Duodenal mucosa (tissue), 2 donors: ENCODE measurements at regions not wholly inside any gene's neighbourhood (a gene's known extent, or its start where the extent isn't known, plus 50 kb on each side); places are given as distances from the start of the nearest gene placed in this dataset.
"Not testable (repeated sequence)": the region's sequence is repeated elsewhere in the genome, so short reads cannot be mapped to it uniquely, and the experiment has no call there.

Experiments
- H3K27ac ChIP-seq: one replicate; pipeline ENCODE4 v1.7.0; 2013; ENCODE audit warnings: low read depth, low read length
- H3K27me3 ChIP-seq, 2 donors: one replicate each; pipeline ENCODE4 v1.7.0; 2013; ENCODE audit warnings: low read length in 2 of 2, control low read depth in 1 of 2; ENCODE audit not compliant: insufficient read depth in 2 of 2, control insufficient read depth in 1 of 2
- H3K36me3 ChIP-seq, 2 donors: one replicate each; pipeline ENCODE4 v1.7.0; 2013; ENCODE audit warnings: low read length in 2 of 2, control low read depth in 1 of 2; ENCODE audit not compliant: insufficient read depth in 2 of 2, control insufficient read depth in 1 of 2
- H3K4me1 ChIP-seq, 2 donors: one replicate each; pipeline ENCODE4 v1.7.0; 2013; ENCODE audit warnings: low read length in 2 of 2, control low read depth in 1 of 2; ENCODE audit not compliant: insufficient read depth in 2 of 2, control insufficient read depth in 1 of 2
- H3K4me3 ChIP-seq, 2 donors: one replicate each; pipeline ENCODE4 v1.7.0; 2013; ENCODE audit warnings: low read length in 2 of 2, low read depth in 1 of 2
- H3K9ac ChIP-seq, 2 donors: one replicate each; pipeline ENCODE4 v1.7.0; 2013; ENCODE audit warnings: low read length in 2 of 2, low read depth in 1 of 2
- H3K9me3 ChIP-seq, 2 donors: one replicate each; pipeline ENCODE4 v1.7.0; 2013; ENCODE audit warnings: low read length in 2 of 2, control low read depth in 1 of 2; ENCODE audit not compliant: control insufficient read depth in 1 of 2

DNA sequence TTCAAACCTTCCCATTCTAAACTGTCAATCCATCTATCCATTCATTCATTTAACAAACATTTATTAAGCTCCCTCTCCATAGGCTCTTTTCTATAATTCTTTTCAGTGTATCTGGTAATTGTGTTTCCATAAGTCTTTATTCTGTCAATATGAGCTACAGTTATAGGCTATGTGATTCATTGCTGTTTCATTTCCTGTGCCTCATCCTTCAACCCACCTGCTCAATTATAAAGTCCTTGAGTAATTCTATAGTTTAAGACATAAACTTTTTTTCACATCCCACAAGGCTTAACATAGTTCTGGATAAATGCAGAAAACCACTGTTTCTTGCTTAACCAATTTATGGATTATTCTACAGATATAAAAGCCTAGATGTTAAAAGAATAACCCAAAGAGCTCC is 84.2 kb upstream of the PIK3C3 start:
- no peaks in the 10 kb centered on the region for H3K4me1 ChIP-seq
- H3K9me3 ChIP-seq, result no peaks in the 10 kb centered on the region
- H3K27ac ChIP-seq, result no peak overlapping the region
- H3K4me3 ChIP-seq, result no peak overlapping the region
- no peaks in the 10 kb centered on the region for H3K27me3 ChIP-seq
- H3K36me3 ChIP-seq, result no peaks in the 10 kb centered on the region
- no peak overlapping the region for H3K9ac ChIP-seq

DNA sequence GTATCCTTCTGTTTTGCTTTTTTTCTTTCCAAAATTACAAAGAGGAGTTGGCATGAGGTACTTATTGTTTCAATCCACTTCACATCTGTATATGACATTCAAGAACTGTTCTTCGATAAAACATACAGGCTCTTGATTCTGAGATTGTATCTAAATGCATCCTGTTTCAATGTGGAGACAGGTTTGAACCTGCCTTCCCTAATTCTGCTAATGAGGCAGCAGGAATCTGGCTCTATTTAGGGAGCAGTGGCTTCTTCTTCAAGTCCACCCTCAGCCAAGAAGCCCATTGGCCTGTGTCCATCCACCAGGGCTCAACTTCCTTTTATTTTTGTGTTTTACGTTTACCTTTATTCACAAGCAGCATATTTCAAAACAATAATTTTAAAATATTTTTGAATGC is 84.8 kb upstream of the PIK3C3 start:
- Histone ChIP-seq H3K36me3 (no peaks in the 10 kb centered on the region), H3K9ac (no peak overlapping the region), H3K27ac (no peak overlapping the region), H3K4me3 (no peak overlapping the region), H3K9me3 (no peaks in the 10 kb centered on the region), H3K27me3 (no peaks in the 10 kb centered on the region), H3K4me1 (no peaks in the 10 kb centered on the region)

DNA sequence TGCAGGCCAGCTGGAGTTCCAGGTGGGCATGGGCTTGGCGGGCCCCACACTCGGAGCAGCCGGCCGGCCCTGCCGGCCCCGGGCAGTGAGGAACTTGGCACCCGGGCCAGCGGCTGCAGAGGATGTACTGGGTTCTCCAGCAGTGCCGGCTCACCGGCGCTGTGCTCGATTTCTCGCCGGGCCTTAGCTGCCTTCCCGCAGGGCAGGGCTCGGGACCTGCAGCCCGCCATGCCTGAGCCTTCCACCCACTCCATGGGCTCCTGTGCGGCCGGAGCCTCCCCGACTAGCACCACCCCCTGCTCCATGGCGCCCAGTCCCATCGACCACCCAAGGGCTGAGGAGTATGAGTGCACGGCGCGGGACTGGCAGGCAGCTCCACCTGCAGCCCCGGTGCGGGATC is 89.2 kb upstream of the PIK3C3 start:
- H3K9ac ChIP-seq, H3K27ac ChIP-seq, H3K9me3 ChIP-seq, H3K36me3 ChIP-seq, H3K27me3 ChIP-seq, H3K4me1 ChIP-seq, H3K4me3 ChIP-seq: not testable (repeated sequence)

DNA sequence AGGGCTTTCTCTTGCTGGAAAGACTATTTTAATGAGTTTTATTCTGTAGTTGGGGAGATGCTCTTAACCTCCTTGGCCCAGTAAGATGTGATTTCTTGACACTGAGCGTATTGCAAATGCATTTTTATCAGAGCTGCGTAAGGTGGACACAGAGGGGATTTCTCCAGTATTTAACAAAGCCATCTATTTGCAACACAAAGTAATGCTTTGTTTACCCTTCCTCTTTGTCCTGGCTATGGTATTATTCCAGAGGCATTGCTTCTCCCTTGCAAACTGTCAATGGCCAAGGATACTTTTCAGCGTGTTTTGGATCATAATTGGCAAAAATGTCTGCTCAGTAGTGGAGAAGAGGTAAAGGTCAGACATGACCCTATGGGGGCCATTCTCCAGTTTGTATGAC is 90.8 kb upstream of the PIK3C3 start:
- no peaks in the 10 kb centered on the region for H3K4me1 ChIP-seq
- no peak overlapping the region for H3K4me3 ChIP-seq
- no peaks in the 10 kb centered on the region for H3K9me3 ChIP-seq
- H3K27me3 ChIP-seq, result no peaks in the 10 kb centered on the region
- no peaks in the 10 kb centered on the region for H3K36me3 ChIP-seq
- no peak overlapping the region for H3K9ac ChIP-seq
- no peak overlapping the region for H3K27ac ChIP-seq

DNA sequence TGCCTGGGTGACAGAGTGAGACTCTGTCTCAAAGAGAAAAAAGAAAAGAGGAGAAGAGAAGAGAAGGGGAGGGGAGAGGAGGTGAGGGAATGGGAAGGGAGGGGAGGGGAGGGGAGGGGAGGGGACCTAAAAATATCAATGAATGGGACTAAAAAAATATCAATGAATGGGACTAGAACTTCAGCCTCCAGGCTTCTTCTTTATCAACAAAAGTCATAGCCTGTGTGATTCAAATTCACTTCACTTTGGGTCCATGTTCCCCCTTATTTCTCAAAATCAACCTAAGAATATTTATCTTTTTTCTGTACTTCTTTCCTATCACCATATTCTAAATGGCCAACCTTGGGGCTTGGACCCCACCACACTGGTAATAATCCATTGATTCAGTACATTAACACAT is 92.1 kb upstream of the PIK3C3 start:
- Histone ChIP-seq H3K4me3 (no peak overlapping the region), H3K27ac (no peak overlapping the region), H3K4me1 (no peaks in the 10 kb centered on the region), H3K9ac (no peak overlapping the region), H3K27me3 (no peaks in the 10 kb centered on the region), H3K9me3 (no peaks in the 10 kb centered on the region), H3K36me3 (no peaks in the 10 kb centered on the region)

GRCh38 chr18:41860987-41861386 is 94.0 kb upstream of the PIK3C3 start:
- Histone ChIP-seq H3K36me3 (no peaks in the 10 kb centered on the region), H3K4me3 (no peak overlapping the region), H3K9ac (no peak overlapping the region), H3K4me1 (no peaks in the 10 kb centered on the region), H3K27ac (no peak overlapping the region), H3K9me3 (no peaks in the 10 kb centered on the region), H3K27me3 (no peaks in the 10 kb centered on the region)

- no peaks in the 10 kb centered on the region for H3K27me3 ChIP-seq
- H3K9me3 ChIP-seq, result no peaks in the 10 kb centered on the region
- H3K9ac ChIP-seq, result no peak overlapping the region
- H3K4me1 ChIP-seq, result no peaks in the 10 kb centered on the region
- H3K27ac ChIP-seq, result no peak overlapping the region
- H3K4me3 ChIP-seq, result no peak overlapping the region
- H3K36me3 ChIP-seq, result no peaks in the 10 kb centered on the region
Observed at GRCh38 chr18:41858761-41859555, 96.1 kb upstream of the PIK3C3 start.

- no peaks in the 10 kb centered on the region for H3K27me3 ChIP-seq
- no peak overlapping the region for H3K27ac ChIP-seq
- no peaks in the 10 kb centered on the region for H3K4me1 ChIP-seq
- H3K36me3 ChIP-seq, result no peaks in the 10 kb centered on the region
- no peak overlapping the region for H3K9ac ChIP-seq
- H3K9me3 ChIP-seq, result no peaks in the 10 kb centered on the region
- no peak overlapping the region for H3K4me3 ChIP-seq
Observed at GRCh38 chr18:41853280-41853679, 101.8 kb upstream of the PIK3C3 start.

- Histone ChIP-seq H3K9me3 (no peaks in the 10 kb centered on the region), H3K4me3 (no peak overlapping the region), H3K9ac (no peak overlapping the region), H3K4me1 (no peaks in the 10 kb centered on the region), H3K36me3 (no peaks in the 10 kb centered on the region), H3K27me3 (no peaks in the 10 kb centered on the region), H3K27ac (no peak overlapping the region)
Observed at GRCh38 chr18:41850781-41851180, 104.3 kb upstream of the PIK3C3 start.

DNA sequence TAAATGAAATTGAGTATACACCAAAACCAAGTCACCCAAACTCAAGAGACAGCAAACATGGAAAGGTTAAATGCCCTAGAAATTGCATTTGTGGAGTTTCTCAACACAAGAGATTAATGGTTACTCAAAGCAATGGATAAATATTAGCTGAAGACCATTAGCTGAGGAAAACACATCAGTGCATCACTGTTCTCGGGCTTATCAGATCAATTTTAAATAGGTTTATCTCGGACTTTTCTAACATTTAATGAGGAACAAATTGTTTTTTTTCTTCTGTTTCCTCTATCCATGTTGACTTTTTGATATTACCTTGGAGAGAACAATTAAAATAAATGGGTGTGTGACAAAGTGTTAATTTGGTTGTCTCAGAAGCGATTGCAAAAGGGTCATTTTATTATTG is 105.4 kb upstream of the PIK3C3 start:
- H3K9me3 ChIP-seq, result no peaks in the 10 kb centered on the region
- H3K4me1 ChIP-seq, result no peaks in the 10 kb centered on the region
- H3K4me3 ChIP-seq, result no peak overlapping the region
- no peaks in the 10 kb centered on the region for H3K36me3 ChIP-seq
- H3K27me3 ChIP-seq, result no peaks in the 10 kb centered on the region
- no peak overlapping the region for H3K27ac ChIP-seq
- no peak overlapping the region for H3K9ac ChIP-seq

- H3K27ac ChIP-seq, result no peak overlapping the region
- H3K9ac ChIP-seq, result no peak overlapping the region
- no peak overlapping the region for H3K4me3 ChIP-seq
- H3K36me3 ChIP-seq, result no peaks in the 10 kb centered on the region
- no peaks in the 10 kb centered on the region for H3K9me3 ChIP-seq
- no peaks in the 10 kb centered on the region for H3K27me3 ChIP-seq
- no peaks in the 10 kb centered on the region for H3K4me1 ChIP-seq
Observed at GRCh38 chr18:41845563-41845962, 109.5 kb upstream of the PIK3C3 start.
